Activated T-cell treated with anti-CD3 and anti-CD28 coated beads, Interleukin-2, amount 50 U/mL, for 72 hours (primary cell): ENCODE measurements at regions not wholly inside any gene's neighbourhood (a gene's known extent, or its start where the extent isn't known, plus 50 kb on each side); places are given as distances from the start of the nearest gene placed in this dataset.
"Not testable (repeated sequence)": the region's sequence is repeated elsewhere in the genome, so short reads cannot be mapped to it uniquely, and the experiment has no call there.

Experiments used
- ATAC-seq, 2 donors: fragments of 150-1000 bp; cut with Tn5 transposase; replicated peaks in 1 of 2; 2 replicates each; pipeline ENCODE4 v1.10.0; 2021; ENCODE audit warnings: moderate library complexity in 2 of 2, mild to moderate bottlenecking in 1 of 2
- DNase-seq, 2 donors: peaks; one replicate each; pipeline ENCODE4 v3.0.0; 2021 to 2022; ENCODE audit warnings: mixed read lengths in 1 of 2
- H3K27ac Mint-ChIP-seq: one replicate; pipeline ENCODE4 v1.8.0; 2022; ENCODE audit warnings: mild to moderate bottlenecking, moderate library complexity, mixed read lengths
- H3K27me3 Mint-ChIP-seq: one replicate; pipeline ENCODE4 v1.8.0; 2022; ENCODE audit warnings: low read depth, mixed read lengths
- H3K36me3 Mint-ChIP-seq, 2 donors: one replicate each; pipeline ENCODE4 v1.8.0; 2022; ENCODE audit warnings: mixed read lengths in 2 of 2, mild to moderate bottlenecking in 1 of 2; ENCODE audit not compliant: insufficient read depth in 2 of 2
- H3K4me1 Mint-ChIP-seq: one replicate; pipeline ENCODE4 v1.8.0; 2022; ENCODE audit warnings: low read depth, mixed read lengths
- H3K4me3 Mint-ChIP-seq, 2 donors: one replicate each; pipeline ENCODE4 v1.8.0; 2022; ENCODE audit warnings: mild to moderate bottlenecking in 2 of 2, mixed read lengths in 2 of 2, moderate library complexity in 2 of 2
- H3K9me3 Mint-ChIP-seq, 2 donors: one replicate each; pipeline ENCODE4 v1.8.0; 2022; ENCODE audit warnings: mixed read lengths in 2 of 2

GRCh38 chr17:56731096-56731495, 102.6 kb downstream of the C17orf67 start:
- not testable (repeated sequence) for H3K36me3 Mint-ChIP-seq, H3K27ac Mint-ChIP-seq, H3K4me3 Mint-ChIP-seq, H3K9me3 Mint-ChIP-seq, ATAC-seq, DNase-seq, H3K27me3 Mint-ChIP-seq
- H3K4me1 Mint-ChIP-seq, result peaks cover 10% of the 10 kb centered on the region

- ATAC-seq (no peak), DNase-seq (no peak)
- Mint-ChIP-seq H3K27ac (no peak overlapping the region), H3K27me3 (no peaks in the 10 kb centered on the region), H3K4me1 (no peaks in the 10 kb centered on the region), H3K9me3 (no peaks in the 10 kb centered on the region), H3K4me3 (no peak overlapping the region), H3K36me3 (no peaks in the 10 kb centered on the region)
These were observed 99.9 kb downstream of the C17orf67 start for GRCh38 chr17:56733833-56734232.

GRCh38 chr17:56735842-56736241, 97.9 kb downstream of the C17orf67 start:
- no peak for DNase-seq
- no peaks in the 10 kb centered on the region for H3K9me3 Mint-ChIP-seq
- no peaks in the 10 kb centered on the region for H3K27me3 Mint-ChIP-seq
- no peaks in the 10 kb centered on the region for H3K36me3 Mint-ChIP-seq
- H3K27ac Mint-ChIP-seq, result no peak overlapping the region
- ATAC-seq, result no peak
- H3K4me1 Mint-ChIP-seq, result no peaks in the 10 kb centered on the region
- H3K4me3 Mint-ChIP-seq, result no peak overlapping the region

- H3K27ac Mint-ChIP-seq, result no peak overlapping the region
- H3K27me3 Mint-ChIP-seq, result no peaks in the 10 kb centered on the region
- no peaks in the 10 kb centered on the region for H3K36me3 Mint-ChIP-seq
- DNase-seq (no peak), ATAC-seq (no peak)
- H3K4me1 Mint-ChIP-seq, result no peaks in the 10 kb centered on the region
- no peaks in the 10 kb centered on the region for H3K9me3 Mint-ChIP-seq
- no peak overlapping the region for H3K4me3 Mint-ChIP-seq
These were observed 96.1 kb downstream of the C17orf67 start for GRCh38 chr17:56737421-56738161.

GRCh38 chr17:56739376-56739775, 94.3 kb downstream of the C17orf67 start:
- ATAC-seq, result no peak
- H3K4me3 Mint-ChIP-seq, result no peak overlapping the region
- H3K36me3 Mint-ChIP-seq, result no peaks in the 10 kb centered on the region
- no peaks in the 10 kb centered on the region for H3K9me3 Mint-ChIP-seq
- H3K27ac Mint-ChIP-seq, result no peak overlapping the region
- DNase-seq, result no peak
- H3K27me3 Mint-ChIP-seq, result no peaks in the 10 kb centered on the region
- H3K4me1 Mint-ChIP-seq, result no peaks in the 10 kb centered on the region

- H3K27me3 Mint-ChIP-seq, result no peaks in the 10 kb centered on the region
- DNase-seq (no peak), ATAC-seq (no peak)
- H3K4me1 Mint-ChIP-seq, result no peaks in the 10 kb centered on the region
- H3K36me3 Mint-ChIP-seq, result no peaks in the 10 kb centered on the region
- H3K27ac Mint-ChIP-seq, result no peak overlapping the region
- no peaks in the 10 kb centered on the region for H3K9me3 Mint-ChIP-seq
- H3K4me3 Mint-ChIP-seq, result no peak overlapping the region
These were observed 93.9 kb downstream of the C17orf67 start for GRCh38 chr17:56739776-56740175.

- Mint-ChIP-seq H3K27me3 (no peaks in the 10 kb centered on the region), H3K9me3 (no peaks in the 10 kb centered on the region), H3K36me3 (no peaks in the 10 kb centered on the region), H3K4me1 (no peaks in the 10 kb centered on the region), H3K4me3 (no peak overlapping the region), H3K27ac (no peak overlapping the region)
- ATAC-seq (no peak), DNase-seq (no peak)
These were observed 93.2 kb downstream of the C17orf67 start for GRCh38 chr17:56740481-56740880.
